D721Med (cell line): ENCODE measurements at regions not wholly inside any gene's neighbourhood (a gene's known extent, or its start where the extent isn't known, plus 50 kb on each side); places are given as distances from the start of the nearest gene placed in this dataset.

Experiments used
- DNase-seq: peaks from one replicate; pipeline ENCODE4 v3.0.0; 2011; ENCODE audit warnings: low spot score; ENCODE audit not compliant: insufficient read length
- FAIRE-seq: peaks from 2 replicates; lab custom pipeline; 2011; peaks lifted over from hg19 to GRCh38; lab: Jason Lieb, UNC
- CTCF ChIP-seq: IDR thresholded peaks from 2 replicates; pipeline ENCODE4 v1.5.1; 2012; ENCODE audit warnings: mild to moderate bottlenecking, control low read depth; ENCODE audit not compliant: insufficient read depth; ENCODE audit errors: missing control alignments

GRCh38 chr6:125550892-125551291 is 198.5 kb upstream of the HEY2 start:
- FAIRE-seq: no peak
- no peak for TF ChIP-seq CTCF
- no peak for DNase-seq

- TF ChIP-seq CTCF: no peak
- FAIRE-seq: no peak
- DNase-seq: no peak
These were observed 196.6 kb upstream of the HEY2 start for GRCh38 chr6:125552819-125553218.

GRCh38 chr6:125554456-125554855 is 195.0 kb upstream of the HEY2 start:
- FAIRE-seq (no peak), DNase-seq (no peak)
- no peak for TF ChIP-seq CTCF

- FAIRE-seq: no peak
- no peak for TF ChIP-seq CTCF
- no peak for DNase-seq
These were observed 191.1 kb upstream of the HEY2 start for GRCh38 chr6:125558241-125558843.

- DNase-seq (no peak), FAIRE-seq (no peak)
- TF ChIP-seq CTCF: no peak
These were observed 190.5 kb upstream of the HEY2 start for GRCh38 chr6:125558907-125559306.

GRCh38 chr6:125562156-125562555 is 187.3 kb upstream of the HEY2 start:
- FAIRE-seq: no peak

More at GRCh38 chr6:125562156-125562555, 187.3 kb upstream of the HEY2 start:
- DNase-seq: no peak
- no peak for TF ChIP-seq CTCF
